Midbrain (tissue), 1 donor: ENCODE measurements at regions not wholly inside any gene's neighbourhood (a gene's known extent, or its start where the extent isn't known, plus 50 kb on each side); places are given as distances from the start of the nearest gene placed in this dataset.
"Not testable (repeated sequence)": the region's sequence is repeated elsewhere in the genome, so short reads cannot be mapped to it uniquely, and the experiment has no call there.

ENCODE experiments used
- DNase-seq: peaks from one replicate; lab custom pipeline; 2025; lab: John Stamatoyannopoulos, UW

GRCh38 chr9:103397868-103398600, 402.9 kb downstream of the CYLC2 start:
- peak; percentile 1 for DNase-seq

GRCh38 chr9:103399535-103399934, 404.4 kb downstream of the CYLC2 start:
- no peak for DNase-seq

GRCh38 chr9:103407260-103407659, 412.1 kb downstream of the CYLC2 start:
- DNase-seq: no peak

GRCh38 chr9:103410059-103410458, 414.9 kb downstream of the CYLC2 start:
- DNase-seq: no peak

- DNase-seq: no peak
Measured at GRCh38 chr9:103427696-103428095, 432.6 kb downstream of the CYLC2 start.

- no peak for DNase-seq
Measured at GRCh38 chr9:103430469-103430868, 435.3 kb downstream of the CYLC2 start.

GRCh38 chr9:103431809-103432208, 436.7 kb downstream of the CYLC2 start:
- DNase-seq: no peak

GRCh38 chr9:103444176-103444575, 449.0 kb downstream of the CYLC2 start:
- DNase-seq: no peak

- no peak for DNase-seq
Measured at GRCh38 chr9:103458826-103459225, 463.7 kb downstream of the CYLC2 start.

- DNase-seq: no peak
Measured at GRCh38 chr9:103471241-103471640, 476.1 kb downstream of the CYLC2 start.

GRCh38 chr9:103474156-103474555, 479.0 kb downstream of the CYLC2 start:
- DNase-seq: no peak

GRCh38 chr9:103483471-103484096, 488.5 kb downstream of the CYLC2 start:
- DNase-seq: no peak

GRCh38 chr9:103485138-103485537, 490.0 kb downstream of the CYLC2 start:
- DNase-seq: no peak

- no peak for DNase-seq
Measured at GRCh38 chr9:103514767-103515166, 519.6 kb downstream of the CYLC2 start.

GRCh38 chr9:103522409-103522808, 527.3 kb downstream of the CYLC2 start:
- no peak for DNase-seq

GRCh38 chr9:103530934-103531333, 535.8 kb downstream of the CYLC2 start:
- no peak for DNase-seq

GRCh38 chr9:103533318-103533717, 538.2 kb downstream of the CYLC2 start:
- no peak for DNase-seq

- no peak for DNase-seq
Measured at GRCh38 chr9:103537426-103537825, 542.3 kb downstream of the CYLC2 start.

- DNase-seq: no peak
Measured at GRCh38 chr9:103545260-103545659, 548.8 kb upstream of the SMC2 start.

GRCh38 chr9:103552712-103553111, 541.4 kb upstream of the SMC2 start:
- DNase-seq: no peak

- no peak for DNase-seq
Measured at GRCh38 chr9:103574056-103574455, 520.1 kb upstream of the SMC2 start.

GRCh38 chr9:103586721-103587120, 507.4 kb upstream of the SMC2 start:
- DNase-seq: no peak

- no peak for DNase-seq
Measured at GRCh38 chr9:103601287-103601686, 492.8 kb upstream of the SMC2 start.

- not testable (repeated sequence) for DNase-seq
Measured at GRCh38 chr9:103611950-103612349, 482.2 kb upstream of the SMC2 start.
